DND-41 (cell line): ENCODE measurements at regions not wholly inside any gene's neighbourhood (a gene's known extent, or its start where the extent isn't known, plus 50 kb on each side); places are given as distances from the start of the nearest gene placed in this dataset.
"Not testable (repeated sequence)": the region's sequence is repeated elsewhere in the genome, so short reads cannot be mapped to it uniquely, and the experiment has no call there.

Experiments used
- ATAC-seq: fragments of 200-7000 bp; cut with Tn5 transposase; 3 replicates; pipeline ENCODE4 v1.9.1; 2021; ENCODE audit warnings: low read depth; ENCODE audit not compliant: insufficient read depth
- DNase-seq: peaks from one replicate; pipeline ENCODE4 v3.0.0-alpha.2; 2020
- H2AFZ ChIP-seq: 2 replicates; pipeline ENCODE4 v1.6.0; 2012; ENCODE audit warnings: low read depth, low read length
- H3K27ac ChIP-seq: 2 replicates; pipeline ENCODE4 v1.5.1; 2012; ENCODE audit warnings: low read length, inconsistent platforms
- H3K27me3 ChIP-seq: fragments of 200-600 bp; sonication (generic); 2 replicates; pipeline ENCODE4 v1.6.0; 2012; ENCODE audit warnings: low read length, mild to moderate bottlenecking, inconsistent platforms; ENCODE audit not compliant: insufficient read depth, poor library complexity
- H3K36me3 ChIP-seq: 2 replicates; pipeline ENCODE4 v1.5.1; 2012; ENCODE audit warnings: low read length, inconsistent platforms; ENCODE audit not compliant: insufficient read depth
- H3K4me1 ChIP-seq: 2 replicates; pipeline ENCODE4 v1.5.1; 2012; ENCODE audit warnings: mild to moderate bottlenecking, low read length; ENCODE audit not compliant: insufficient read depth
- H3K4me2 ChIP-seq: 2 replicates; pipeline ENCODE4 v1.6.0; 2012; ENCODE audit warnings: mild to moderate bottlenecking, moderate library complexity, low read length, inconsistent platforms; ENCODE audit not compliant: insufficient read depth
- H3K4me3 ChIP-seq, 2 experiments: fragments of 200-600 bp in 1 of 2; shearing (Covaris generic) in 1 of 2; 2 replicates each; pipeline ENCODE4 v1.5.1; 2012 to 2016; ENCODE audit warnings: inconsistent platforms in 2 of 2, low read length in 2 of 2, mild to moderate bottlenecking in 2 of 2, low read depth in 1 of 2, moderate library complexity in 1 of 2
- H3K79me2 ChIP-seq: 2 replicates; pipeline ENCODE4 v1.6.0; 2012; ENCODE audit warnings: low read length, inconsistent platforms; ENCODE audit not compliant: insufficient read depth
- H3K9ac ChIP-seq: 2 replicates; pipeline ENCODE4 v1.6.0; 2012; ENCODE audit warnings: low read depth, mild to moderate bottlenecking, inconsistent platforms, low read length, moderate library complexity
- H3K9me3 ChIP-seq: 2 replicates; pipeline ENCODE4 v1.5.1; 2012; ENCODE audit warnings: low read length, moderate library complexity, mild to moderate bottlenecking, inconsistent platforms; ENCODE audit not compliant: insufficient read depth, severe bottlenecking
- H4K20me1 ChIP-seq: 2 replicates; pipeline ENCODE4 v1.6.0; 2012; ENCODE audit warnings: low read length; ENCODE audit not compliant: insufficient read depth
- EZH2 ChIP-seq: IDR thresholded peaks from 3 replicates; pipeline ENCODE4 v1.6.1; 2012; ENCODE audit warnings: borderline replicate concordance, low read depth, mild to moderate bottlenecking, moderate library complexity, low read length, inconsistent platforms; ENCODE audit not compliant: severe bottlenecking
- TF ChIP-seq, protein P1 (sequence below): IDR thresholded peaks from 2 replicates; pipeline ENCODE4 v1.5.1; 2012; ENCODE audit warnings: borderline replicate concordance, low read length, moderate library complexity, mild to moderate bottlenecking; ENCODE audit not compliant: poor library complexity, severe bottlenecking; ENCODE audit errors: extremely low read depth

- Histone ChIP-seq H3K4me3 (no peak overlapping the region), H3K79me2 (no peaks in the 10 kb centered on the region), H3K36me3 (no peaks in the 10 kb centered on the region), H3K27ac (no peak overlapping the region), H3K4me2 (no peak overlapping the region), H3K9me3 (no peaks in the 10 kb centered on the region), H2AFZ (no peak overlapping the region), H3K27me3 (no peaks in the 10 kb centered on the region), H3K9ac (no peak overlapping the region), H4K20me1 (no peaks in the 10 kb centered on the region), H3K4me1 (no peaks in the 10 kb centered on the region)
- TF ChIP-seq, protein P1, sequence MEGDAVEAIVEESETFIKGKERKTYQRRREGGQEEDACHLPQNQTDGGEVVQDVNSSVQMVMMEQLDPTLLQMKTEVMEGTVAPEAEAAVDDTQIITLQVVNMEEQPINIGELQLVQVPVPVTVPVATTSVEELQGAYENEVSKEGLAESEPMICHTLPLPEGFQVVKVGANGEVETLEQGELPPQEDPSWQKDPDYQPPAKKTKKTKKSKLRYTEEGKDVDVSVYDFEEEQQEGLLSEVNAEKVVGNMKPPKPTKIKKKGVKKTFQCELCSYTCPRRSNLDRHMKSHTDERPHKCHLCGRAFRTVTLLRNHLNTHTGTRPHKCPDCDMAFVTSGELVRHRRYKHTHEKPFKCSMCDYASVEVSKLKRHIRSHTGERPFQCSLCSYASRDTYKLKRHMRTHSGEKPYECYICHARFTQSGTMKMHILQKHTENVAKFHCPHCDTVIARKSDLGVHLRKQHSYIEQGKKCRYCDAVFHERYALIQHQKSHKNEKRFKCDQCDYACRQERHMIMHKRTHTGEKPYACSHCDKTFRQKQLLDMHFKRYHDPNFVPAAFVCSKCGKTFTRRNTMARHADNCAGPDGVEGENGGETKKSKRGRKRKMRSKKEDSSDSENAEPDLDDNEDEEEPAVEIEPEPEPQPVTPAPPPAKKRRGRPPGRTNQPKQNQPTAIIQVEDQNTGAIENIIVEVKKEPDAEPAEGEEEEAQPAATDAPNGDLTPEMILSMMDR, result no peak
- TF ChIP-seq EZH2, result no peak
- ATAC-seq (no peak), DNase-seq (no peak)
These were observed 209.9 kb downstream of the TUBA3C start for GRCh38 chr13:18971576-18972219.

DNA sequence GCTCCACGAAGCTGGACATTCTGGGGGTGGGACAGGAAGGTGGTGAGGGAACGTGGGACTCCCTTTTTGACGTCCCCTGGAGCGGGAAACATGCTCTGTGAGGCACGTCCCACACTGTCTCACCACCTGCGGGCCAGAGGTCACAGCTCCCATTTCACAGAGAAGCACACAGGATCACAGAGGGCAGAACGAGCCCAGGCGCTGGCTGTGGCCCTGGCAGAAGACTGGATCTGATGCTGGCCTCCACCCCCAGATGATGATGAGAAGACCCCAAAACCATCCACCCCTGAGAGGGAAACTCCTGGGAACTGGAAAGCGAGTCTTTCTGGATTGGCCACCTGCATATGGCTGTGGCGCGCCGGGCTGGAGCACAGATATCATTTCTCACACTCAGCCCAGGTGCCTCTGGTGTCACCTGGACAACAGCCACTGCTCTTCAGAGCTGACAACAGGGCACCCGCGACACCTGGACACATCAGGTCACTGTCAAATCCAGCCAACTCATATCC is 216.2 kb downstream of the TUBA3C start:
- TF ChIP-seq EZH2, result no peak
- Histone ChIP-seq H3K36me3 (no peaks in the 10 kb centered on the region), H3K27me3 (no peaks in the 10 kb centered on the region), H3K9me3 (peaks cover 11% of the 10 kb centered on the region), H2AFZ (no peak overlapping the region), H3K4me1 (no peaks in the 10 kb centered on the region), H3K4me3 (no peak overlapping the region), H3K27ac (no peak overlapping the region), H4K20me1 (no peaks in the 10 kb centered on the region), H3K79me2 (no peaks in the 10 kb centered on the region), H3K4me2 (no peak overlapping the region), H3K9ac (no peak overlapping the region)
- DNase-seq (no peak), ATAC-seq (no peak)

GRCh38 chr13:18964942-18965341 is 216.7 kb downstream of the TUBA3C start:
- TF ChIP-seq, protein P1, result no peak
- TF ChIP-seq EZH2, result no peak
- no peak for ATAC-seq
- Histone ChIP-seq H4K20me1 (no peaks in the 10 kb centered on the region), H3K36me3 (no peaks in the 10 kb centered on the region), H2AFZ (no peak overlapping the region), H3K27ac (no peak overlapping the region), H3K9ac (no peak overlapping the region), H3K4me1 (no peaks in the 10 kb centered on the region), H3K79me2 (no peaks in the 10 kb centered on the region), H3K27me3 (no peaks in the 10 kb centered on the region), H3K9me3 (peaks cover 15% of the 10 kb centered on the region), H3K4me2 (no peak overlapping the region), H3K4me3 (no peak overlapping the region)
- DNase-seq, result no peak

DNA sequence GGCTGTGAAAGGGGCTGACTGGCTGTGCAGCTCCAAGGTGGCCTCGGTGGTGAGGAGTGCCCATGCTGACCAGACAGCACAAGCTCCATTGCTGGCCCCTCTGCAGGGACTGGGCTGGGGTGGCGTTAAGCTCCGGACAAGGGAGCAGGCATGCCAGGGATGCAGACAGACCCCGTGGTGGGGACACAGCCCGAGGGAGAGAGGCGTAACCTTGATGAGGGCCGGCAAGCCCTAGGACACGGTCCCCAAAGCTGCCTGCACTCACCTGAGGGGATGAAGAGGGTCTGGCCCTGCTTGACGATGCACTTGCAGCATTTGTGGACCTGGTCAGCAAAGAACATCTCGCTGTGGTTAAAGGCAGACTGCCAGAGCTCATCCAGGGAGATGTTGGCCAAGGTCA is 217.9 kb downstream of the TUBA3C start:
- not testable (repeated sequence) for H3K9ac ChIP-seq, H3K4me3 ChIP-seq, H3K36me3 ChIP-seq, ATAC-seq, DNase-seq, H4K20me1 ChIP-seq, H3K27ac ChIP-seq, H2AFZ ChIP-seq, H3K4me1 ChIP-seq, H3K4me2 ChIP-seq, H3K27me3 ChIP-seq, H3K79me2 ChIP-seq
- H3K9me3 ChIP-seq, result peaks cover 27% of the 10 kb centered on the region
